Medulla oblongata (tissue), 1 donor: ENCODE measurements at regions not wholly inside any gene's neighbourhood (a gene's known extent, or its start where the extent isn't known, plus 50 kb on each side); places are given as distances from the start of the nearest gene placed in this dataset.
A peak's percentile ranks its signal among the peaks of the same experiment; 100 is the strongest.
"Not testable (repeated sequence)": the region's sequence is repeated elsewhere in the genome, so short reads cannot be mapped to it uniquely, and the experiment has no call there.

Experiments used
- DNase-seq: peaks from one replicate; pipeline ENCODE4 v3.0.0-alpha.2; 2015; ENCODE audit errors: extremely low spot score

GRCh38 chr17:63178530-63178929 is 212.5 kb downstream of the TANC2 start:
- no peak for DNase-seq

GRCh38 chr17:63181856-63182255 is 215.8 kb downstream of the TANC2 start:
- no peak for DNase-seq

GRCh38 chr17:63185420-63185819 is 219.4 kb downstream of the TANC2 start:
- peak; percentile 47 for DNase-seq

- DNase-seq = no peak
Observed at GRCh38 chr17:63189082-63189481, 223.0 kb downstream of the TANC2 start.

GRCh38 chr17:63189930-63190329 is 223.9 kb downstream of the TANC2 start:
- DNase-seq = no peak

GRCh38 chr17:63190821-63191370 is 224.9 kb downstream of the TANC2 start:
- DNase-seq = peak; percentile 75

- DNase-seq = peak; percentile 57
Observed at GRCh38 chr17:63191610-63192009, 225.6 kb downstream of the TANC2 start.

- no peak for DNase-seq
Observed at GRCh38 chr17:63193827-63194226, 227.8 kb downstream of the TANC2 start.

- DNase-seq = no peak
Observed at GRCh38 chr17:63196772-63197335, 230.8 kb downstream of the TANC2 start.

- no peak for DNase-seq
Observed at GRCh38 chr17:63203652-63204051, 237.6 kb downstream of the TANC2 start.

- peak; percentile 6 for DNase-seq
Observed at GRCh38 chr17:63221939-63222338, 224.2 kb downstream of the CYB561 start.

- DNase-seq = no peak
Observed at GRCh38 chr17:63222655-63223054, 223.5 kb downstream of the CYB561 start.

- DNase-seq = no peak
Observed at GRCh38 chr17:63223212-63223911, 222.7 kb downstream of the CYB561 start.

GRCh38 chr17:63224644-63225043 is 221.5 kb downstream of the CYB561 start:
- DNase-seq = no peak

- DNase-seq = not testable (repeated sequence)
Observed at GRCh38 chr17:63226720-63227119, 219.4 kb downstream of the CYB561 start.

GRCh38 chr17:63231015-63231620 is 215.0 kb downstream of the CYB561 start:
- not testable (repeated sequence) for DNase-seq

GRCh38 chr17:63232565-63233310 is 213.4 kb downstream of the CYB561 start:
- no peak for DNase-seq

- peak; percentile 54 for DNase-seq
Observed at GRCh38 chr17:63240106-63240505, 206.0 kb downstream of the CYB561 start.

GRCh38 chr17:63246344-63246743 is 199.8 kb downstream of the CYB561 start:
- no peak for DNase-seq

GRCh38 chr17:63247706-63248105 is 198.4 kb downstream of the CYB561 start:
- DNase-seq = no peak

- DNase-seq = no peak
Observed at GRCh38 chr17:63249256-63250004, 196.7 kb downstream of the CYB561 start.
